IMR-90 (cell line): ENCODE measurements at regions not wholly inside any gene's neighbourhood (a gene's known extent, or its start where the extent isn't known, plus 50 kb on each side); places are given as distances from the start of the nearest gene placed in this dataset.

Experiments used
- ATAC-seq: fragments of 200-7000 bp; cut with Tn5 transposase; 2 replicates; pipeline ENCODE4 v1.9.1; 2020; ENCODE audit warnings: low read depth, mild to moderate bottlenecking, moderate library complexity
- BruUV-seq: library from RNA; stranded (reverse); fragments of 400-500 nt; replicated peaks from 2 replicates; lab custom pipeline; 2021; lab: Mats Ljungman, UMichigan
- CTCF ChIA-PET: fragments of 300-600 bp; formaldehyde crosslinking; extraction: SDS; loops from one replicate; lab custom pipeline; 2021; ENCODE audit warnings: antibody characterized with exemption; lab: Yijun Ruan, JAX
- POLR2A ChIA-PET: fragments of 300-600 bp; sonication (Branson Sonifier 250); formaldehyde crosslinking; loops from one replicate; lab custom pipeline; 2022; ENCODE audit warnings: antibody characterized with exemption; ENCODE audit not compliant: unreplicated experiment; lab: Charles Lee
- DNase-seq: peaks from one replicate; pipeline ENCODE4 v3.0.0; 2013
- H2AFZ ChIP-seq: replicated peaks from 2 replicates; pipeline ENCODE3; 2013; ENCODE audit warnings: low read length, mild to moderate bottlenecking; ENCODE audit not compliant: poor library complexity
- H2AK5ac ChIP-seq: 2 replicates; pipeline ENCODE4 v1.6.1; 2013; ENCODE audit warnings: low read depth, low read length, inconsistent platforms
- H2AK9ac ChIP-seq: replicated peaks from 2 replicates; pipeline ENCODE3; 2013; ENCODE audit warnings: mild to moderate bottlenecking, low read depth, low read length, moderate library complexity; ENCODE audit not compliant: poor library complexity
- H2BK120ac ChIP-seq: 2 replicates; pipeline ENCODE4 v1.6.1; 2013; ENCODE audit warnings: low read depth, low read length, inconsistent platforms
- H2BK15ac ChIP-seq: 3 replicates; pipeline ENCODE4 v1.6.1; 2013; ENCODE audit warnings: low read depth, low read length, inconsistent platforms
- H2BK20ac ChIP-seq: 2 replicates; pipeline ENCODE4 v1.6.1; 2013; ENCODE audit warnings: low read depth, mild to moderate bottlenecking, inconsistent platforms, low read length, moderate library complexity
- H2BK5ac ChIP-seq: 2 replicates; pipeline ENCODE4 v1.6.1; 2013; ENCODE audit warnings: mild to moderate bottlenecking, low read depth, low read length, inconsistent platforms; ENCODE audit not compliant: poor library complexity, severe bottlenecking
- H3K14ac ChIP-seq: replicated peaks from 2 replicates; pipeline ENCODE4 v1.6.1; 2013; ENCODE audit warnings: low read depth, low read length, inconsistent platforms
- H3K18ac ChIP-seq: 2 replicates; pipeline ENCODE4 v1.6.1; 2013; ENCODE audit warnings: low read depth, low read length, control low read depth
- H3K23ac ChIP-seq: 2 replicates; pipeline ENCODE4 v1.6.1; 2013; ENCODE audit warnings: low read depth, low read length, inconsistent platforms
- H3K27ac ChIP-seq: 2 replicates; pipeline ENCODE4 v1.5.1; 2013; ENCODE audit warnings: mild to moderate bottlenecking, control low read depth, low read length; ENCODE audit not compliant: insufficient read depth
- H3K27me3 ChIP-seq: 2 replicates; pipeline ENCODE4 v1.6.1; 2013; ENCODE audit warnings: low read length; ENCODE audit not compliant: control insufficient read depth, insufficient read depth
- H3K36me3 ChIP-seq: 2 replicates; pipeline ENCODE4 v1.6.1; 2013; ENCODE audit warnings: low read length, mixed read lengths; ENCODE audit not compliant: control insufficient read depth, insufficient read depth
- H3K4ac ChIP-seq: 2 replicates; pipeline ENCODE4 v1.6.1; 2013; ENCODE audit warnings: low read depth, low read length, inconsistent platforms
- H3K4me1 ChIP-seq: 2 replicates; pipeline ENCODE4 v1.6.1; 2013; ENCODE audit warnings: low read length, mixed read lengths; ENCODE audit not compliant: control insufficient read depth, insufficient read depth
- H3K4me2 ChIP-seq: 2 replicates; pipeline ENCODE4 v1.6.1; 2013; ENCODE audit warnings: low read depth, mild to moderate bottlenecking, control low read depth, low read length, moderate library complexity
- H3K4me3 ChIP-seq: 2 replicates; pipeline ENCODE4 v1.5.1; 2013; ENCODE audit warnings: low read depth, mild to moderate bottlenecking, control low read depth, low read length, moderate library complexity; ENCODE audit not compliant: insufficient read depth
- H3K56ac ChIP-seq: 2 replicates; pipeline ENCODE4 v1.6.1; 2013; ENCODE audit warnings: low read length, inconsistent platforms; ENCODE audit not compliant: insufficient read depth; ENCODE audit errors: extremely low read depth
- H3K79me1 ChIP-seq, 2 experiments: 2 replicates each; pipeline ENCODE4 v1.6.1; 2013; ENCODE audit warnings: low read length in 2 of 2, inconsistent platforms in 1 of 2, low read depth in 1 of 2
- H3K9ac ChIP-seq: 2 replicates; pipeline ENCODE4 v1.6.1; 2013; ENCODE audit warnings: low read depth, low read length, control low read depth
- H3K9me1 ChIP-seq: 2 replicates; pipeline ENCODE4 v1.6.1; 2013; ENCODE audit warnings: low read length, inconsistent platforms; ENCODE audit not compliant: insufficient read depth
- H3K9me3 ChIP-seq: 2 replicates; pipeline ENCODE4 v1.6.1; 2013; ENCODE audit warnings: low read length; ENCODE audit not compliant: control insufficient read depth, insufficient read depth
- H4K20me1 ChIP-seq: 2 replicates; pipeline ENCODE4 v1.6.1; 2013; ENCODE audit warnings: low read length, inconsistent platforms; ENCODE audit not compliant: insufficient read depth
- H4K5ac ChIP-seq: 2 replicates; pipeline ENCODE4 v1.6.1; 2013; ENCODE audit warnings: mild to moderate bottlenecking, low read depth, low read length, control low read depth
- H4K8ac ChIP-seq, 2 experiments: 2 replicates each; pipeline ENCODE4 v1.6.1; 2013; ENCODE audit warnings: low read depth in 2 of 2, low read length in 2 of 2, control low read depth in 1 of 2, inconsistent platforms in 1 of 2
- H4K91ac ChIP-seq: 2 replicates; pipeline ENCODE4 v1.6.1; 2013; ENCODE audit warnings: low read depth, low read length, inconsistent platforms; ENCODE audit not compliant: insufficient read depth
- CTCF ChIP-seq: conservative IDR thresholded peaks from 2 replicates; pipeline ENCODE4 v1.5.1; 2012; ENCODE audit warnings: mild to moderate bottlenecking, low read depth, low read length, improper control_type of control experiment
- MAFK ChIP-seq: IDR thresholded peaks from 2 replicates; pipeline ENCODE4 v1.6.1; 2012; ENCODE audit warnings: low read depth, low read length, improper control_type of control experiment
- WGBS, 2 experiments: methylation state at CpG; one replicate each; pipeline versions ENCODE4 v1.1.5 to v1.1.7; 2013; ENCODE audit warnings: missing lambda C conversion rate in 2 of 2; ENCODE audit not compliant: insufficient read length in 1 of 2; ENCODE audit errors: extremely low coverage in 2 of 2; 5-methylcytosine and 5-hydroxymethylcytosine counted together
- dilution Hi-C: fragments of 300-500 bp; cut with HindIII; formaldehyde crosslinking; loops from one replicate; pipeline ENCODE4 v1.14.3; 2018; ENCODE audit warnings: low sequenced_read_pairs; ENCODE audit not compliant: unreplicated experiment
- in situ Hi-C: fragments of 300-500 bp; cut with MboI; formaldehyde crosslinking; loops from 3 replicates; pipeline ENCODE4 v1.14.3; 2019; ENCODE audit warnings: low sequenced_read_pairs, inconsistent platforms, mixed read lengths
- intact Hi-C: fragments of 100-400 bp; cut with micrococcal nuclease; formaldehyde crosslinking; loops from 2 replicates; pipeline ENCODE4 v1.10.0; 2022

GRCh38 chr3:105976196-105976595 is 107.4 kb upstream of the CBLB start:
- Histone ChIP-seq H3K23ac (no peak overlapping the region), H3K14ac (no peak overlapping the region), H3K36me3 (no peaks in the 10 kb centered on the region), H3K79me1 (no peaks in the 10 kb centered on the region), H3K9me3 (peaks cover 6% of the 10 kb centered on the region), H3K9me1 (no peaks in the 10 kb centered on the region), H3K27ac (no peak overlapping the region), H3K27me3 (no peaks in the 10 kb centered on the region), H3K4me2 (peak overlapping the region; percentile 34; the same call in 1 of the 2 replicates), H2AFZ (no peak overlapping the region), H4K5ac (no peak overlapping the region), H2BK5ac (no peak overlapping the region), H2BK120ac (no peak overlapping the region), H3K4me3 (no peak overlapping the region), H2AK5ac (no peak overlapping the region), H3K4ac (no peak overlapping the region), H2AK9ac (no peak overlapping the region), H2BK15ac (no peak overlapping the region), H4K20me1 (no peaks in the 10 kb centered on the region), H3K18ac (no peak overlapping the region), H4K91ac (no peak overlapping the region), H3K56ac (no peak overlapping the region), H3K9ac (no peak overlapping the region), H4K8ac (no peak overlapping the region), H2BK20ac (no peak overlapping the region), H3K4me1 (peaks cover 3% of the 10 kb centered on the region; the same call in 1 of the 2 replicates)
- BruUV-seq = no TSS peak
- in situ Hi-C loops = no loop called here
- dilution Hi-C loops = no loop called here
- ChIA-PET CTCF (no interaction called here), POLR2A (no interaction called here)
- intact Hi-C loops = no loop called here
- TF ChIP-seq MAFK = no peak
- no peak for TF ChIP-seq CTCF
- peak; percentile 48 for ATAC-seq
- no CpG with 5 or more reads among the region's 2 CpGs for WGBS, 2 experiments
- peak; percentile 20 for DNase-seq
